GM12872 (cell line): ENCODE measurements at regions not wholly inside any gene's neighbourhood (a gene's known extent, or its start where the extent isn't known, plus 50 kb on each side); places are given as distances from the start of the nearest gene placed in this dataset.

Experiments
- TF ChIP-seq, protein P1 (sequence below): IDR thresholded peaks from 3 replicates; pipeline ENCODE4 v1.5.1; 2011; ENCODE audit warnings: low read depth, mild to moderate bottlenecking, low read length, moderate library complexity; ENCODE audit not compliant: insufficient read depth

DNA sequence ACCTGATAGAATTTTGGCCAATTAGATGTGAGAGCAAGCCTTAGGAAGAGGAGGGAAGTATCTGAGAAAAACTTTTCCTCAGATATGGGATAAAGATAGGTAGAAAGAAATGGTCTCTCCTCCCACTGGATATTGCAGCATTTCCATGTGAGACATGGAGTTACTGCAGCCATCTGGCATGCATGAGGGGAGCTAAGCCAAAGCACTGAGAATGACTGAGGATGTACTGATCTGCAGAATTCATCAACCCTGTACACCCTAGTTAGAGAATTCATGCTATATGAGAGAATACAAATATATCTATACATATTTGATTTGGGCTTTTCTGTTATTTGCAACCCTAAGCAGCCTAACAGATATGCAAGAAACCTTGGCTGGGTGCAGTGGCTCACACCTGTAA lies 52.5 kb upstream of the RPL34 start:
- TF ChIP-seq, protein P1, sequence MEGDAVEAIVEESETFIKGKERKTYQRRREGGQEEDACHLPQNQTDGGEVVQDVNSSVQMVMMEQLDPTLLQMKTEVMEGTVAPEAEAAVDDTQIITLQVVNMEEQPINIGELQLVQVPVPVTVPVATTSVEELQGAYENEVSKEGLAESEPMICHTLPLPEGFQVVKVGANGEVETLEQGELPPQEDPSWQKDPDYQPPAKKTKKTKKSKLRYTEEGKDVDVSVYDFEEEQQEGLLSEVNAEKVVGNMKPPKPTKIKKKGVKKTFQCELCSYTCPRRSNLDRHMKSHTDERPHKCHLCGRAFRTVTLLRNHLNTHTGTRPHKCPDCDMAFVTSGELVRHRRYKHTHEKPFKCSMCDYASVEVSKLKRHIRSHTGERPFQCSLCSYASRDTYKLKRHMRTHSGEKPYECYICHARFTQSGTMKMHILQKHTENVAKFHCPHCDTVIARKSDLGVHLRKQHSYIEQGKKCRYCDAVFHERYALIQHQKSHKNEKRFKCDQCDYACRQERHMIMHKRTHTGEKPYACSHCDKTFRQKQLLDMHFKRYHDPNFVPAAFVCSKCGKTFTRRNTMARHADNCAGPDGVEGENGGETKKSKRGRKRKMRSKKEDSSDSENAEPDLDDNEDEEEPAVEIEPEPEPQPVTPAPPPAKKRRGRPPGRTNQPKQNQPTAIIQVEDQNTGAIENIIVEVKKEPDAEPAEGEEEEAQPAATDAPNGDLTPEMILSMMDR = no peak

DNA sequence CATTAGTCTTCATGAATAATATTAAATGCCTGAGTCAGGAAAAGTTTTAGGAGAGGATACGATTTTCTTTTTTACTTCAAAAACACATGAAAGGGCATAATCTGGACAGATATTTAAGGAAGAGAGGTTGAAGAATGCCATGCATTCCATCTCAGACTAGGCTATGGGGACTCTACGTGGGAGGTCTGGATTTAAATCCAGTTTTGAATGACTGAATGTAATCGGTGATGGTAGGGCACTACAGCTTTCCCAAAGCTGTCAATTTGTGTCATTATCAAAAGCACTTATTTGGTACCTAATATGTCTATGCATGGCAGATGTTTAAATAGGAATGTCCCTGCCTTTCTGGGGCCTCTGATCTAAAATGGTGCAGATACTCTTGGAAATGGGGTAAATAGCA lies 59.3 kb upstream of the RPL34 start:
- TF ChIP-seq, protein P1 = no peak

DNA sequence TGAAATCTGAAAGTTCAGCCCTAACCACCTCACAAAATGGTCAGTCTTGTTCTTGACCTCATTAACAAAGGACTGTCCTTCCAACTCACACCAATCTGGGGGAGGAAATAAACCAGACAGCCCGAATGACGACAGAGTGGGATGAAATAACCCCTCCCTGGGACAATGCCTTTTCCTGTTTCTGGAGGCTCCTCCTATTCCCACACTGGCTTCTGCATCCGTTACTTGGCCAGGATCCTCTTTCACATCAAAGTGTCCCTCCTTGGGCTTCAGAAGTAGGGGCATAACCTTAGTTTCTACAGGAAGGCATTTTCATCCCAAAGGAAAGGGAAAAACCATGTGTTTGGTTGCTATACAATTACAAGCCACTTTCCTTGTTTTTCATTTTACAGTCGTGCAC lies 59.8 kb upstream of the RPL34 start:
- TF ChIP-seq, protein P1 = no peak

DNA sequence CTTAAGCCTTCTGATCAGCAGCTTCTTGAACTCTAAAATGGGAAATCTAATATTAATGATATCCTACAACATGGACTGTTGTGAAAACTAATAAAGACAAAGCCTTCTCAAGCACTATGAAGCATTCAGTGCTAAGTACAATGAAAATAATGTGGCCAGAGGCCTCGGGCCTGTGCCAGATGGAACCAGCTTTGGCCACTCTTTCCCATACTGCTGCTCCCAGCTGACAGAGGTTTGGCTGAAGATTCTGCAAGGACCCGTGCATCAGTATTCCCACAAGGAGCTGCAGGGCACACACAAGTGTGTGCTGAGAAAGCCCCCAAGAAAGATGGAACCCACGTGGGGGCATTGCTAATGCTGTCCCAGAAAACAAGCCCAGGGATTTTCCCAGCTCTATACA lies 60.5 kb upstream of the RPL34 start:
- TF ChIP-seq, protein P1 = no peak

GRCh38 chr4:108559068-108559793 lies 61.1 kb upstream of the RPL34 start:
- TF ChIP-seq, protein P1 = no peak

DNA sequence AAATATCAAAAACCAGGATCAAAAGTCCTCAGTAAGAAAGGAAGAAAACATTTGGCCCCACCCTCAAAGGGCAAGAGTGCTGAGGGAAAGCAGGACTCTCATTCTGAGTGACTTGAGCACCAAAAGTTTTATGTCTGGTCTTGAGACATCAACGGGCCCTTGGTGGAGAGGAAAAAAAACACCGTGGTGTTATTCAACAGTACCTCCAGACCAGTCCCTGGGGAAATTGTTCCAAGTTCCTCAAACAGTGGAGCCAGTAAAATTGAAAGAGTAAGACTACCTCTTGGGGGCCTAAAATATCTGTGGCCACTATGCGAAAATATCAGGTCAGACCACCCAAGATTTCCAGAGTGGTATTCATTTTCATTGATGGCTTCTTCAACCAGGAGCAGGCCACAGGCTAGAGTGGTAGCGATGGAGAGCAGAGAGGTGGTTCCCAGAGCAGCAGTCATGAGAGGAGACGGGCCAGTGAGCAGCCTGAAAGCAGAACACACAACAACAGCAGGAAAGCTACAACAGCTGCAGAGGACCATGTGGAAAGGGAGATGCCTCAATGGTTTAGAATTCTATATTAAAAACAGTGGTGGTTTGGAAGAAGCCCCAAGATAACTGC lies 63.7 kb upstream of the RPL34 start:
- TF ChIP-seq, protein P1 = no peak

- TF ChIP-seq, protein P1 = no peak
These were observed 64.2 kb upstream of the RPL34 start for GRCh38 chr4:108556166-108556565.
